ENCODE measurements at regions not wholly inside any gene's neighbourhood (a gene's known extent, or its start where the extent isn't known, plus 50 kb on each side); places are given as distances from the start of the nearest gene placed in this dataset.
"Not testable (repeated sequence)": the region's sequence is repeated elsewhere in the genome, so short reads cannot be mapped to it uniquely, and the experiment has no call there.

DNA sequence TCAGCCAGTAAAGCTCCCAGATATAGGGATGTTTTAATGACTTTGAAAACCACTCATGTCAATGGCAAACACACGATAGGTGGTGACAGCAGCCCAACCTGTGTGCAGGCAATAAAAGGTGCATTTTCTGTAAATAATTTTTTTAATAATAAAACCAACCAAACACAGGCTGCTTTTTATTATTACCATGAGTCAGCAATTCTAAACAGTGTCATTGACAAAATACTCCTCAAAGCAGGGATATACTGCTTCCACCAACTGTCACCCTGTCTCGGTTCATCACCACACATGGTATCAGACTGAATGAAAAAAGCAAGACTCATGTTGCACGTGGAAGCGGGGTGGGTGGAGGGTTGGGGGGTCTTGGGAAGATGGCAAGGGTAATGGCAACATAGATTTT, 195.9 kb downstream of the ANKRD60 start:
- DNase-seq (ENCODE audit: insufficient read length, low spot score) (no peak), FAIRE-seq (no peak)
- TF ChIP-seq CTCF (IDR thresholded peaks at IDR 0.05; ENCODE audit: insufficient read depth, missing control alignments) = no peak

- DNase-seq (ENCODE audit: insufficient read length, low spot score); FAIRE-seq: not testable (repeated sequence)
Measured at GRCh38 chr20:58031350-58031749, 197.1 kb downstream of the ANKRD60 start.

- peak; percentile 29 for TF ChIP-seq CTCF (IDR thresholded peaks at IDR 0.05; ENCODE audit: insufficient read depth, missing control alignments)
- FAIRE-seq (no peak), DNase-seq (ENCODE audit: insufficient read length, low spot score) (no peak)
Measured at GRCh38 chr20:58028123-58028522, 200.3 kb downstream of the ANKRD60 start.

DNA sequence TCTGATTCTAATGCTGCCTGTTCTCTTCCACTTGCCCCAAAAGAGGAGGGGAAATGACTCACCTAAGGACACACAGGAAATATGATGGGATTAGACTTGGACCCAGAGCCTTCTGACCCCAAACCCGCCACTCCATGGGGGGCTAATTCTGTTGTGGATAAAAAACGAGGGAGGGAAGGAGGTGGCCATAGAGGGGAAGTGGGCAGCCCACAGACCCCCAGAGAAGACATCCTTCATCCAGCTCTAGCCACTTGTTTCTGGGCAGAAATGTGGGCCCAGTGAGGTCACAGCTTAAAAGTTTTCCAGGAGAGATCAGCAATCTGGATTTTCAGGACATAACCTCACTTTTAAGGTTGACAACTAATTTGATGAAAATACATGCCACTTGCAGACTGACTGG, 202.1 kb downstream of the ANKRD60 start:
- no peak for TF ChIP-seq CTCF (IDR thresholded peaks at IDR 0.05; ENCODE audit: insufficient read depth, missing control alignments)
- DNase-seq (ENCODE audit: insufficient read length, low spot score) (no peak), FAIRE-seq (no peak)

DNA sequence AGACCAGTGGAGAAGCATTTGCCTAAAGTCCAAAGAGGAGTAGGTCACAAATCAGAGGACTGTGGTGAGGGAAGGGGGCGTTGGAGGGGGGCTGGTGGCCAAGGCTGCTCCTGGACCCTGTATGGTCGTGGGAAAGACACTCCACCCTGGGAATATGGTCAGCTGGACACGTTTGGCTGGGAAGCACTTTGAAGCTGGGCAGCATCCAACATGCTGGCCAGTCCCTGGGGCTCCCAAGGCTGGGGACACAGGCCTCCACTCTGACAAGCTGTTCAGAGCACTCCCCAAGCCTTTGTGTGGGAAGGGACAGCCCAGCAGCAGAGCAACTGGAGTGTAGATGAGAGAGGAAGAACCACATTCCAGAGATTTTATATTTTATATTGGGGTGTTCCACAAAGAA, 203.2 kb downstream of the ANKRD60 start:
- FAIRE-seq (no peak), DNase-seq (ENCODE audit: insufficient read length, low spot score) (no peak)
- TF ChIP-seq CTCF (IDR thresholded peaks at IDR 0.05; ENCODE audit: insufficient read depth, missing control alignments) = no peak

GRCh38 chr20:58024241-58024721, 204.2 kb downstream of the ANKRD60 start:
- DNase-seq (ENCODE audit: insufficient read length, low spot score) (no peak), FAIRE-seq (no peak)
- no peak for TF ChIP-seq CTCF (IDR thresholded peaks at IDR 0.05; ENCODE audit: insufficient read depth, missing control alignments)

DNA sequence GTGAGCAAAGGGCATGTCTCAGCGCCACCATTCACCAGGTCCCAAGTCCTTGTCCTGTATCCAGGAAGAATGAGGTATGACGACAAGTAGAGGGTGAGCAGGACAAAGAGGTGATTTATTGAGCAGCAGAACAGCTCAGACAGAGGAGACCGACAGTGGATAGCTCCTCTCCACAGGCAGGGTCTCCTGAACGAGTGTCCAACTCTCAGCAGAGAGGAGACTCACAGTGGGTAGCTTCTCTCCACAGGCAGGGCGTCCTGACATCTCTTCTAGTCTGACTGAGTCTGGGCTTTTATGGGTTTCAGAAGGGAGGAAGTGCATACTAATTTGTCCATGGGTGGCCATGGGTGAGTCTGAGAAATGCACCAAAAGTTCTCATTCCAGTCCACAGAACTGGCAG, 204.7 kb downstream of the ANKRD60 start:
- no peak for DNase-seq (ENCODE audit: insufficient read length, low spot score)

More for the DNA sequence above, 204.7 kb downstream of the ANKRD60 start:
- FAIRE-seq = no peak
- TF ChIP-seq CTCF (IDR thresholded peaks at IDR 0.05; ENCODE audit: insufficient read depth, missing control alignments) = no peak
